Activated T-cell treated with anti-CD3 and anti-CD28 coated beads, Interleukin-2, amount 50 U/mL, for 4 hours (primary cell): ENCODE measurements at regions not wholly inside any gene's neighbourhood (a gene's known extent, or its start where the extent isn't known, plus 50 kb on each side); places are given as distances from the start of the nearest gene placed in this dataset.
"Not testable (repeated sequence)": the region's sequence is repeated elsewhere in the genome, so short reads cannot be mapped to it uniquely, and the experiment has no call there.

ENCODE experiments used
- ATAC-seq, 2 donors: fragments of 200-7000 bp; cut with Tn5 transposase; one replicate each; pipeline ENCODE4 v1.10.0; 2021
- DNase-seq: peaks from one replicate; pipeline ENCODE4 v3.0.0-alpha.2; 2020
- H3K27me3 Mint-ChIP-seq: one replicate; pipeline ENCODE4 v1.8.0; 2021; ENCODE audit warnings: low read depth, mixed read lengths
- H3K36me3 Mint-ChIP-seq: one replicate; pipeline ENCODE4 v1.8.0; 2022; ENCODE audit warnings: mixed read lengths; ENCODE audit not compliant: insufficient read depth
- H3K4me1 Mint-ChIP-seq: one replicate; pipeline ENCODE4 v1.8.0; 2021; ENCODE audit warnings: low read depth, mixed read lengths
- H3K4me3 Mint-ChIP-seq: one replicate; pipeline ENCODE4 v1.8.0; 2021; ENCODE audit warnings: mild to moderate bottlenecking, moderate library complexity, mixed read lengths
- H3K9me3 Mint-ChIP-seq: one replicate; pipeline ENCODE4 v1.8.0; 2021; ENCODE audit warnings: mixed read lengths

- no peak for ATAC-seq
- no peak overlapping the region for H3K4me3 Mint-ChIP-seq
- no peaks in the 10 kb centered on the region for H3K4me1 Mint-ChIP-seq
- no peaks in the 10 kb centered on the region for H3K27me3 Mint-ChIP-seq
- peaks cover 15% of the 10 kb centered on the region for H3K9me3 Mint-ChIP-seq
- H3K36me3 Mint-ChIP-seq: no peaks in the 10 kb centered on the region
- DNase-seq: no peak
Measured at GRCh38 chr6:68127074-68127473, 508.0 kb upstream of the ADGRB3 start.

- DNase-seq: no peak
- H3K9me3 Mint-ChIP-seq: peaks cover 16% of the 10 kb centered on the region
- H3K4me3 Mint-ChIP-seq: no peak overlapping the region
- H3K27me3 Mint-ChIP-seq: no peaks in the 10 kb centered on the region
- H3K36me3 Mint-ChIP-seq: no peaks in the 10 kb centered on the region
- H3K4me1 Mint-ChIP-seq: no peaks in the 10 kb centered on the region
- no peak for ATAC-seq
Measured at GRCh38 chr6:68126089-68126749, 508.9 kb upstream of the ADGRB3 start.

GRCh38 chr6:68122975-68123374 is 512.1 kb upstream of the ADGRB3 start:
- ATAC-seq, H3K27me3 Mint-ChIP-seq, H3K4me3 Mint-ChIP-seq, H3K4me1 Mint-ChIP-seq, H3K36me3 Mint-ChIP-seq, DNase-seq: not testable (repeated sequence)
- peaks cover 19% of the 10 kb centered on the region for H3K9me3 Mint-ChIP-seq

- Mint-ChIP-seq H3K36me3 (no peaks in the 10 kb centered on the region), H3K4me3 (no peak overlapping the region), H3K9me3 (peaks cover 11% of the 10 kb centered on the region), H3K27me3 (no peaks in the 10 kb centered on the region), H3K4me1 (no peaks in the 10 kb centered on the region)
- ATAC-seq (no peak), DNase-seq (no peak)
Measured at GRCh38 chr6:68122032-68122431, 513.0 kb upstream of the ADGRB3 start.

GRCh38 chr6:68120954-68121353 is 514.1 kb upstream of the ADGRB3 start:
- ATAC-seq, H3K4me1 Mint-ChIP-seq, DNase-seq, H3K4me3 Mint-ChIP-seq, H3K27me3 Mint-ChIP-seq, H3K36me3 Mint-ChIP-seq: not testable (repeated sequence)
- H3K9me3 Mint-ChIP-seq: peaks cover 14% of the 10 kb centered on the region

GRCh38 chr6:68114463-68115047 is 520.5 kb upstream of the ADGRB3 start:
- DNase-seq (no peak), ATAC-seq (no peak)
- Mint-ChIP-seq H3K36me3 (no peaks in the 10 kb centered on the region), H3K27me3 (no peaks in the 10 kb centered on the region), H3K4me1 (no peaks in the 10 kb centered on the region), H3K9me3 (peaks cover 3% of the 10 kb centered on the region), H3K4me3 (no peak overlapping the region)

- DNase-seq (no peak), ATAC-seq (no peak)
- H3K4me1 Mint-ChIP-seq: no peaks in the 10 kb centered on the region
- no peaks in the 10 kb centered on the region for H3K36me3 Mint-ChIP-seq
- H3K27me3 Mint-ChIP-seq: no peaks in the 10 kb centered on the region
- no peaks in the 10 kb centered on the region for H3K9me3 Mint-ChIP-seq
- H3K4me3 Mint-ChIP-seq: no peak overlapping the region
Measured at GRCh38 chr6:68108233-68108835, 526.7 kb upstream of the ADGRB3 start.

GRCh38 chr6:68094070-68094469 is 541.0 kb upstream of the ADGRB3 start:
- Mint-ChIP-seq H3K36me3 (no peaks in the 10 kb centered on the region), H3K27me3 (no peaks in the 10 kb centered on the region), H3K4me1 (no peaks in the 10 kb centered on the region), H3K9me3 (peaks cover 10% of the 10 kb centered on the region), H3K4me3 (no peak overlapping the region)
- no peak for ATAC-seq
- no peak for DNase-seq

GRCh38 chr6:68087399-68088133 is 547.5 kb upstream of the ADGRB3 start:
- no peak for ATAC-seq
- no peaks in the 10 kb centered on the region for H3K4me1 Mint-ChIP-seq

GRCh38 chr6:68086199-68086598 is 548.9 kb upstream of the ADGRB3 start:
- Mint-ChIP-seq H3K4me1 (no peaks in the 10 kb centered on the region), H3K4me3 (no peak overlapping the region), H3K9me3 (peaks cover 10% of the 10 kb centered on the region), H3K27me3 (no peaks in the 10 kb centered on the region), H3K36me3 (no peaks in the 10 kb centered on the region)
- DNase-seq (no peak), ATAC-seq (no peak)

More at GRCh38 chr6:68087399-68088133, 547.5 kb upstream of the ADGRB3 start:
- Mint-ChIP-seq H3K36me3 (no peaks in the 10 kb centered on the region), H3K9me3 (peaks cover 10% of the 10 kb centered on the region), H3K4me3 (no peak overlapping the region), H3K27me3 (no peaks in the 10 kb centered on the region)
- no peak for DNase-seq

GRCh38 chr6:68085599-68085998 is 549.5 kb upstream of the ADGRB3 start:
- not testable (repeated sequence) for ATAC-seq, H3K27me3 Mint-ChIP-seq, H3K4me3 Mint-ChIP-seq, H3K9me3 Mint-ChIP-seq, H3K36me3 Mint-ChIP-seq, DNase-seq, H3K4me1 Mint-ChIP-seq

GRCh38 chr6:68082086-68082485 is 553.0 kb upstream of the ADGRB3 start:
- ATAC-seq: no peak
- no peaks in the 10 kb centered on the region for H3K4me1 Mint-ChIP-seq
- no peak overlapping the region for H3K4me3 Mint-ChIP-seq
- H3K9me3 Mint-ChIP-seq: no peaks in the 10 kb centered on the region
- H3K27me3 Mint-ChIP-seq: no peaks in the 10 kb centered on the region
- no peaks in the 10 kb centered on the region for H3K36me3 Mint-ChIP-seq
- no peak for DNase-seq

- no peaks in the 10 kb centered on the region for H3K27me3 Mint-ChIP-seq
- no peaks in the 10 kb centered on the region for H3K36me3 Mint-ChIP-seq
- ATAC-seq: no peak
- no peak for DNase-seq
- H3K9me3 Mint-ChIP-seq: no peaks in the 10 kb centered on the region
- no peaks in the 10 kb centered on the region for H3K4me1 Mint-ChIP-seq
- no peak overlapping the region for H3K4me3 Mint-ChIP-seq
Measured at GRCh38 chr6:68080074-68080473, 555.0 kb upstream of the ADGRB3 start.

- no peaks in the 10 kb centered on the region for H3K36me3 Mint-ChIP-seq
- H3K4me1 Mint-ChIP-seq: no peaks in the 10 kb centered on the region
- DNase-seq: no peak
- ATAC-seq: no peak
- no peak overlapping the region for H3K4me3 Mint-ChIP-seq
- H3K9me3 Mint-ChIP-seq: no peaks in the 10 kb centered on the region
- H3K27me3 Mint-ChIP-seq: no peaks in the 10 kb centered on the region
Measured at GRCh38 chr6:68077661-68078060, 557.4 kb upstream of the ADGRB3 start.

- no peak for ATAC-seq
Measured at GRCh38 chr6:68071740-68072139, 563.3 kb upstream of the ADGRB3 start.

More at GRCh38 chr6:68071740-68072139, 563.3 kb upstream of the ADGRB3 start:
- Mint-ChIP-seq H3K27me3 (no peaks in the 10 kb centered on the region), H3K36me3 (no peaks in the 10 kb centered on the region), H3K4me1 (no peaks in the 10 kb centered on the region), H3K4me3 (no peak overlapping the region), H3K9me3 (peaks cover 6% of the 10 kb centered on the region)
- DNase-seq: no peak
